H9 (cell line): ENCODE measurements at regions not wholly inside any gene's neighbourhood (a gene's known extent, or its start where the extent isn't known, plus 50 kb on each side); places are given as distances from the start of the nearest gene placed in this dataset.

Experiments used
- DNase-seq: peaks from one replicate; pipeline ENCODE4 v3.0.0-alpha.2; 2017
- H2AFZ ChIP-seq: one replicate; pipeline ENCODE4 v1.6.1; 2013; ENCODE audit warnings: mild to moderate bottlenecking, low read length, control low read depth, moderate library complexity
- H2AK5ac ChIP-seq: 2 replicates; pipeline ENCODE4 v1.6.1; 2013; ENCODE audit warnings: low read length, control low read depth, mixed read lengths; ENCODE audit not compliant: insufficient read length
- H2BK120ac ChIP-seq: one replicate; pipeline ENCODE4 v1.6.1; 2013; ENCODE audit warnings: low read depth, mild to moderate bottlenecking, low read length, control low read depth, inconsistent platforms; ENCODE audit not compliant: poor library complexity, severe bottlenecking
- H2BK12ac ChIP-seq: 2 replicates; pipeline ENCODE4 v1.6.1; 2013; ENCODE audit warnings: low read length, control low read depth, mixed read lengths, low read depth; ENCODE audit not compliant: insufficient read length
- H2BK15ac ChIP-seq: 2 replicates; pipeline ENCODE4 v1.6.1; 2013; ENCODE audit warnings: low read depth, low read length, control low read depth
- H2BK20ac ChIP-seq: one replicate; pipeline ENCODE4 v1.6.1; 2013; ENCODE audit warnings: low read depth, mild to moderate bottlenecking, low read length, control low read depth, inconsistent platforms; ENCODE audit not compliant: poor library complexity, severe bottlenecking
- H2BK5ac ChIP-seq: 2 replicates; pipeline ENCODE4 v1.6.1; 2013; ENCODE audit warnings: low read length, control low read depth, mixed read lengths; ENCODE audit not compliant: insufficient read length
- H3K14ac ChIP-seq: 2 replicates; pipeline ENCODE4 v1.6.1; 2013; ENCODE audit warnings: low read length, control low read depth; ENCODE audit not compliant: insufficient read depth
- H3K18ac ChIP-seq: 2 replicates; pipeline ENCODE4 v1.6.1; 2013; ENCODE audit warnings: low read depth, mild to moderate bottlenecking, mixed read lengths, low read length, control low read depth; ENCODE audit not compliant: insufficient read length
- H3K23ac ChIP-seq: 2 replicates; pipeline ENCODE4 v1.6.1; 2013; ENCODE audit warnings: low read length, control low read depth, mixed read lengths, low read depth; ENCODE audit not compliant: insufficient read length
- H3K23me2 ChIP-seq: 2 replicates; pipeline ENCODE4 v1.6.1; 2013; ENCODE audit warnings: low read depth, mild to moderate bottlenecking, mixed read lengths, low read length, control low read depth; ENCODE audit not compliant: insufficient read length, poor library complexity, severe bottlenecking
- H3K27ac ChIP-seq: 2 replicates; pipeline ENCODE4 v1.5.1; 2013; ENCODE audit warnings: low read length, control low read depth, mixed read lengths, low read depth; ENCODE audit not compliant: insufficient read length
- H3K27me3 ChIP-seq: 2 replicates; pipeline ENCODE4 v1.6.1; 2013; ENCODE audit warnings: low read length, control low read depth, inconsistent platforms; ENCODE audit not compliant: insufficient read depth
- H3K4ac ChIP-seq: 2 replicates; pipeline ENCODE4 v1.6.1; 2013; ENCODE audit warnings: low read depth, mild to moderate bottlenecking, control low read depth, inconsistent platforms, low read length, moderate library complexity
- H3K4me1 ChIP-seq: 2 replicates; pipeline ENCODE4 v1.6.1; 2013; ENCODE audit warnings: low read length, control low read depth, inconsistent platforms; ENCODE audit not compliant: insufficient read depth
- H3K4me2 ChIP-seq: 2 replicates; pipeline ENCODE4 v1.6.1; 2013; ENCODE audit warnings: low read length, control low read depth, mixed read lengths; ENCODE audit not compliant: insufficient read length, insufficient read depth
- H3K56ac ChIP-seq: 2 replicates; pipeline ENCODE4 v1.6.1; 2013; ENCODE audit warnings: low read depth, mild to moderate bottlenecking, mixed read lengths, low read length, control low read depth; ENCODE audit not compliant: insufficient read length
- H3K79me1 ChIP-seq: 2 replicates; pipeline ENCODE4 v1.6.1; 2013; ENCODE audit warnings: low read depth, mild to moderate bottlenecking, moderate library complexity, low read length, control low read depth, inconsistent platforms; ENCODE audit not compliant: insufficient read depth, poor library complexity, severe bottlenecking
- H3K79me2 ChIP-seq: 2 replicates; pipeline ENCODE4 v1.6.1; 2013; ENCODE audit warnings: low read length, control low read depth, inconsistent platforms; ENCODE audit not compliant: insufficient read depth
- H3K9ac ChIP-seq: 2 replicates; pipeline ENCODE4 v1.6.1; 2013; ENCODE audit warnings: low read length, control low read depth, mixed read lengths; ENCODE audit not compliant: insufficient read length; ENCODE audit errors: extremely low read depth
- H3K9me3 ChIP-seq: one replicate; pipeline ENCODE4 v1.6.1; 2013; ENCODE audit warnings: low read depth, low read length, inconsistent platforms; ENCODE audit not compliant: control insufficient read depth
- H3T11ph ChIP-seq: one replicate; pipeline ENCODE4 v1.6.1; 2013; ENCODE audit warnings: mild to moderate bottlenecking, low read length, control low read depth, inconsistent platforms
- H4K20me1 ChIP-seq: one replicate; pipeline ENCODE4 v1.6.1; 2013; ENCODE audit not compliant: control insufficient read depth, insufficient read length, insufficient read depth
- H4K5ac ChIP-seq: 2 replicates; pipeline ENCODE4 v1.6.1; 2013; ENCODE audit warnings: low read depth, mild to moderate bottlenecking, mixed read lengths, low read length, control low read depth; ENCODE audit not compliant: insufficient read length
- H4K8ac ChIP-seq: replicated peaks from 2 replicates; pipeline ENCODE4 v1.6.1; 2013; ENCODE audit warnings: low read length, control low read depth, mixed read lengths, low read depth; ENCODE audit not compliant: insufficient read length
- H4K91ac ChIP-seq: 2 replicates; pipeline ENCODE4 v1.6.1; 2013; ENCODE audit warnings: low read depth, mild to moderate bottlenecking, moderate library complexity, mixed read lengths, low read length, control low read depth; ENCODE audit not compliant: insufficient read length
- H3K27ac Mint-ChIP-seq, 3 experiments: 2 replicates in 2 of 3; 3 replicates in 1 of 3; pipeline ENCODE4 v1.8.0; 2020 to 2021; ENCODE audit warnings: mixed read lengths in 3 of 3, mild to moderate bottlenecking in 1 of 3, moderate library complexity in 1 of 3
- H3K27me3 Mint-ChIP-seq: 2 replicates; pipeline ENCODE4 v1.8.0; 2021; ENCODE audit warnings: low read depth, mild to moderate bottlenecking, moderate library complexity, mixed read lengths
- H3K36me3 Mint-ChIP-seq, 3 experiments: 2 replicates in 2 of 3; 3 replicates in 1 of 3; pipeline ENCODE4 v1.8.0; 2020 to 2021; ENCODE audit warnings: low read depth in 3 of 3, mixed read lengths in 3 of 3; ENCODE audit not compliant: insufficient read depth in 1 of 3
- H3K4me1 Mint-ChIP-seq, 2 experiments: 2 replicates each; pipeline ENCODE4 v1.8.0; 2020; ENCODE audit warnings: mixed read lengths in 2 of 2
- H3K4me3 Mint-ChIP-seq, 2 experiments: 2 replicates in 1 of 2; 3 replicates in 1 of 2; pipeline ENCODE4 v1.8.0; 2020 to 2021; ENCODE audit warnings: mild to moderate bottlenecking in 2 of 2, mixed read lengths in 2 of 2, moderate library complexity in 1 of 2
- H3K9me3 Mint-ChIP-seq, 2 experiments: 2 replicates in 1 of 2; 3 replicates in 1 of 2; pipeline ENCODE4 v1.8.0; 2020; ENCODE audit warnings: mild to moderate bottlenecking in 2 of 2, mixed read lengths in 2 of 2, moderate library complexity in 1 of 2
- CTCF ChIP-seq: fragments of 200-600 bp; sonication (generic); conservative IDR thresholded peaks from 3 replicates; pipeline ENCODE4 v1.8.0; 2021; ENCODE audit warnings: antibody characterized with exemption, mild to moderate bottlenecking
- WGBS: extraction: QIAGEN DNeasy Blood & Tissue Kit; methylation state at CpG from one replicate; pipeline ENCODE4 v1.1.7; 2013; ENCODE audit warnings: missing lambda C conversion rate, low lambda C conversion rate, mixed read lengths; ENCODE audit not compliant: insufficient read length; ENCODE audit errors: extremely low coverage; 5-methylcytosine and 5-hydroxymethylcytosine counted together

DNA sequence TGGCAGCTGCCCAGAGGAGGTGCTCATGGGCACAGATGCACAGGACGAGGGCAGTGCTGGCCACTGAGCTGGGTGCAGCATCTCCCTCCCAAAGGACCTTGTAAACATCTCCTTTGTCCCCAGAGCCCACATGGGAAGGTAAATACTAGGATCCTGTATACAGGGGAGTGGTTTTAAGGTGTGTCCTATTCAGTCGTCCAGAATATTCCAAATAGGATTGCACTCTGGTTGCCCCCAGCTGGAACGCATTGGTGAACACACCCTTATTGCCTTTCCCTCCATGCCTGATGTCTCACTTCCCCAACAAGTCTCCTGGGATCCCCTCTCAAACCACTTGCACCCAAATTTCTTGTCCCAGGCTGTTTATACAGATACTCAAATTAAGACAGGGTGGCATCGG is 152.0 kb upstream of the PCBD1 start:
- Histone ChIP-seq H3K27ac (no peak overlapping the region), H3K4me1 (no peaks in the 10 kb centered on the region), H2BK5ac (no peak overlapping the region), H3K27me3 (no peaks in the 10 kb centered on the region), H3K79me1 (no peaks in the 10 kb centered on the region), H3K56ac (no peak overlapping the region), H2AK5ac (no peak overlapping the region), H2BK12ac (no peak overlapping the region), H3K14ac (no peak overlapping the region), H3K23ac (no peak overlapping the region), H2BK15ac (no peak overlapping the region), H3K9ac (no peak overlapping the region), H3T11ph (no peak overlapping the region), H3K4ac (no peak overlapping the region), H4K5ac (no peak overlapping the region), H4K91ac (no peak overlapping the region), H4K20me1 (no peaks in the 10 kb centered on the region), H3K9me3 (no peaks in the 10 kb centered on the region), H4K8ac (no peak overlapping the region), H2BK120ac (no peak overlapping the region), H3K79me2 (no peaks in the 10 kb centered on the region), H3K23me2 (no peaks in the 10 kb centered on the region), H2BK20ac (no peak overlapping the region), H3K4me2 (no peak overlapping the region), H2AFZ (no peak overlapping the region), H3K18ac (no peak overlapping the region)
- DNase-seq, result no peak
- no peak overlapping the region for H3K27ac Mint-ChIP-seq
- no peak overlapping the region for H3K4me3 Mint-ChIP-seq
- H3K9me3 Mint-ChIP-seq, result no peaks in the 10 kb centered on the region
- TF ChIP-seq CTCF, result no peak
- peaks cover 5% of the 10 kb centered on the region; the same call in 1 of the 2 replicates for H3K27me3 Mint-ChIP-seq
- H3K4me1 Mint-ChIP-seq, result peaks cover 4 to 17% of the 10 kb centered on the region in 2 experiments
- WGBS, result no CpG with 5 or more reads among the region's 4 CpGs
- H3K36me3 Mint-ChIP-seq, result no peaks in the 10 kb centered on the region
